ENCODE measurements at regions not wholly inside any gene's neighbourhood (a gene's known extent, or its start where the extent isn't known, plus 50 kb on each side); places are given as distances from the start of the nearest gene placed in this dataset.

GRCh38 chr18:40974448-40974847 is 980.6 kb upstream of the PIK3C3 start:
- TF ChIP-seq CTCF (IDR thresholded peaks at IDR 0.05; ENCODE audit: low read depth, low read length, poor library complexity, severe bottlenecking) = no peak
- TF ChIP-seq EZH2phosphoT487 (IDR thresholded peaks at IDR 0.05; ENCODE audit: borderline replicate concordance, low read length) = no peak
- no peaks in the 10 kb centered on the region for H3K36me3 ChIP-seq (ENCODE audit: control insufficient read depth, low read length)
- H3K4me1 ChIP-seq (ENCODE audit: control insufficient read depth, low read length) = no peaks in the 10 kb centered on the region
- H4K20me1 ChIP-seq (ENCODE audit: control insufficient read depth, insufficient read depth, low read depth, low read length) = no peaks in the 10 kb centered on the region
- H3K27me3 ChIP-seq (ENCODE audit: control insufficient read depth, low read length) = no peaks in the 10 kb centered on the region
- H3F3A ChIP-seq (ENCODE audit: control insufficient read depth, insufficient read depth) = no peaks in the 10 kb centered on the region
- peaks cover 11% of the 10 kb centered on the region; the same call in 1 of the 2 replicates for H3K9me3 ChIP-seq (ENCODE audit: control insufficient read depth, insufficient read depth, low read length)
- H3K4me2 ChIP-seq (ENCODE audit: low read length) = no peak overlapping the region
- no peaks in the 10 kb centered on the region for H3K9me2 ChIP-seq (replicated peaks; ENCODE audit: control insufficient read depth, low read length)
- H3K4me3 ChIP-seq (ENCODE audit: low read length) = no peak overlapping the region
- no peak overlapping the region for H3K27ac ChIP-seq (ENCODE audit: low read depth, low read length)
- H3K79me2 ChIP-seq (ENCODE audit: control insufficient read depth, low read length) = no peaks in the 10 kb centered on the region

GRCh38 chr18:40962784-40963183 is 992.2 kb upstream of the PIK3C3 start:
- no peaks in the 10 kb centered on the region for H3K36me3 ChIP-seq (ENCODE audit: control insufficient read depth, low read length)
- no peaks in the 10 kb centered on the region for H3F3A ChIP-seq (ENCODE audit: control insufficient read depth, insufficient read depth)
- H3K9me3 ChIP-seq (ENCODE audit: control insufficient read depth, insufficient read depth, low read length) = no peaks in the 10 kb centered on the region; the same call in 1 of the 2 replicates
- no peaks in the 10 kb centered on the region for H3K79me2 ChIP-seq (ENCODE audit: control insufficient read depth, low read length)
- TF ChIP-seq EZH2phosphoT487 (IDR thresholded peaks at IDR 0.05; ENCODE audit: borderline replicate concordance, low read length) (no peak), CTCF (IDR thresholded peaks at IDR 0.05; ENCODE audit: low read depth, low read length, poor library complexity, severe bottlenecking) (no peak)
- no peak overlapping the region for H3K27ac ChIP-seq (ENCODE audit: low read depth, low read length)
- H3K4me1 ChIP-seq (ENCODE audit: control insufficient read depth, low read length) = no peaks in the 10 kb centered on the region
- H3K4me2 ChIP-seq (ENCODE audit: low read length) = no peak overlapping the region
- H3K27me3 ChIP-seq (ENCODE audit: control insufficient read depth, low read length) = no peaks in the 10 kb centered on the region
- H4K20me1 ChIP-seq (ENCODE audit: control insufficient read depth, insufficient read depth, low read depth, low read length) = no peaks in the 10 kb centered on the region
- no peaks in the 10 kb centered on the region for H3K9me2 ChIP-seq (replicated peaks; ENCODE audit: control insufficient read depth, low read length)
- H3K4me3 ChIP-seq (ENCODE audit: low read length) = no peak overlapping the region

- H3K79me2 ChIP-seq (ENCODE audit: control insufficient read depth, low read length) = no peaks in the 10 kb centered on the region
- TF ChIP-seq CTCF (IDR thresholded peaks at IDR 0.05; ENCODE audit: low read depth, low read length, poor library complexity, severe bottlenecking) (no peak), EZH2phosphoT487 (IDR thresholded peaks at IDR 0.05; ENCODE audit: borderline replicate concordance, low read length) (no peak)
- H3F3A ChIP-seq (ENCODE audit: control insufficient read depth, insufficient read depth) = no peaks in the 10 kb centered on the region
- no peak overlapping the region for H3K27ac ChIP-seq (ENCODE audit: low read depth, low read length)
- no peak overlapping the region for H3K4me2 ChIP-seq (ENCODE audit: low read length)
- no peaks in the 10 kb centered on the region for H4K20me1 ChIP-seq (ENCODE audit: control insufficient read depth, insufficient read depth, low read depth, low read length)
- no peaks in the 10 kb centered on the region for H3K36me3 ChIP-seq (ENCODE audit: control insufficient read depth, low read length)
- H3K9me2 ChIP-seq (replicated peaks; ENCODE audit: control insufficient read depth, low read length) = no peaks in the 10 kb centered on the region
- no peaks in the 10 kb centered on the region; the same call in 1 of the 2 replicates for H3K9me3 ChIP-seq (ENCODE audit: control insufficient read depth, insufficient read depth, low read length)
- H3K4me1 ChIP-seq (ENCODE audit: control insufficient read depth, low read length) = no peaks in the 10 kb centered on the region
- H3K4me3 ChIP-seq (ENCODE audit: low read length) = no peak overlapping the region
- H3K27me3 ChIP-seq (ENCODE audit: control insufficient read depth, low read length) = no peaks in the 10 kb centered on the region
These were observed 997.4 kb upstream of the PIK3C3 start for GRCh38 chr18:40957533-40958070.

All from DOHH2 (cell line).